ENCODE measurements at regions not wholly inside any gene's neighbourhood (a gene's known extent, or its start where the extent isn't known, plus 50 kb on each side); places are given as distances from the start of the nearest gene placed in this dataset.

DNA sequence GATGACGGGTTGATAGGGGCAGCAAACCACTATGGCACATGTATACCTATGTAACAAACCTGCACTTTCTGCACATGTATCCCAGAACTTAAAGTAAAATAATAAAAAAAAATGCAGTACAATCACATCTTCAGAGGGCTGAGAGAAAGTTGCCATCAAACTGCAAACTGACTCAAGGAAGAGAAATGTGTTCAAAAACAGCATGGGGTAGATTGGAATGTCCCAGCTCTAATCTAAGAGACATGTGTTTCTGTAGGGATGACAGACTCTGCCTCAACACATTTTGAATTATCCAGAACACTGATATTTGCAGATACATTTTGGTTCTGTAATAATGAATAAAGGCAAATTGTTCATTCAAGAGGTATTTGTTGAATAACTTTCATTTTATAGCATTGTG is 171.2 kb upstream of the RUNX1 start:
- TF ChIP-seq, protein P1, sequence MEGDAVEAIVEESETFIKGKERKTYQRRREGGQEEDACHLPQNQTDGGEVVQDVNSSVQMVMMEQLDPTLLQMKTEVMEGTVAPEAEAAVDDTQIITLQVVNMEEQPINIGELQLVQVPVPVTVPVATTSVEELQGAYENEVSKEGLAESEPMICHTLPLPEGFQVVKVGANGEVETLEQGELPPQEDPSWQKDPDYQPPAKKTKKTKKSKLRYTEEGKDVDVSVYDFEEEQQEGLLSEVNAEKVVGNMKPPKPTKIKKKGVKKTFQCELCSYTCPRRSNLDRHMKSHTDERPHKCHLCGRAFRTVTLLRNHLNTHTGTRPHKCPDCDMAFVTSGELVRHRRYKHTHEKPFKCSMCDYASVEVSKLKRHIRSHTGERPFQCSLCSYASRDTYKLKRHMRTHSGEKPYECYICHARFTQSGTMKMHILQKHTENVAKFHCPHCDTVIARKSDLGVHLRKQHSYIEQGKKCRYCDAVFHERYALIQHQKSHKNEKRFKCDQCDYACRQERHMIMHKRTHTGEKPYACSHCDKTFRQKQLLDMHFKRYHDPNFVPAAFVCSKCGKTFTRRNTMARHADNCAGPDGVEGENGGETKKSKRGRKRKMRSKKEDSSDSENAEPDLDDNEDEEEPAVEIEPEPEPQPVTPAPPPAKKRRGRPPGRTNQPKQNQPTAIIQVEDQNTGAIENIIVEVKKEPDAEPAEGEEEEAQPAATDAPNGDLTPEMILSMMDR (IDR thresholded peaks at IDR 0.05): no peak
- no peak for TF ChIP-seq POLR2A (IDR thresholded peaks at IDR 0.05)
